ENCODE measurements at regions not wholly inside any gene's neighbourhood (a gene's known extent, or its start where the extent isn't known, plus 50 kb on each side); places are given as distances from the start of the nearest gene placed in this dataset.
"Not testable (repeated sequence)": the region's sequence is repeated elsewhere in the genome, so short reads cannot be mapped to it uniquely, and the experiment has no call there.

DNA sequence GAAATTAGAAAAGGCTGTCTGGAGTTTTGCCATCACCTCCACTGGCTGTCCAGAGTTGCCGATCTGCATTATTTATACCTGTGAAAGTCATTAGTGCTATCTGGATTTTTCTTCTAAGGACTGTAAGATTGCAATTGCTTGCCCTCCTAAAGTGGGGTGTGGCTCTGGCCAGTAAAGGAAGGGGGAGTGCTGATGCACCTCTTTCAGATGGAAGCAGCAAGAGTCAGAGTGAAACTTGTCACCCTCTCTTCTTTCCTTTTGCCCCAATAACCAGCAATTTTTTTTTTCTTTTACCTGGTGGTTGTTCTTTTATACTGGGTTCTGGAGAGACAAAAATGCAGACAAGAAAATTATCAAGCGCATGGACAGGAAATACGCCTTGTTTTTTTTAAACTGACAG is 527.4 kb upstream of the NRP1 start:
- TF ChIP-seq, protein P1, sequence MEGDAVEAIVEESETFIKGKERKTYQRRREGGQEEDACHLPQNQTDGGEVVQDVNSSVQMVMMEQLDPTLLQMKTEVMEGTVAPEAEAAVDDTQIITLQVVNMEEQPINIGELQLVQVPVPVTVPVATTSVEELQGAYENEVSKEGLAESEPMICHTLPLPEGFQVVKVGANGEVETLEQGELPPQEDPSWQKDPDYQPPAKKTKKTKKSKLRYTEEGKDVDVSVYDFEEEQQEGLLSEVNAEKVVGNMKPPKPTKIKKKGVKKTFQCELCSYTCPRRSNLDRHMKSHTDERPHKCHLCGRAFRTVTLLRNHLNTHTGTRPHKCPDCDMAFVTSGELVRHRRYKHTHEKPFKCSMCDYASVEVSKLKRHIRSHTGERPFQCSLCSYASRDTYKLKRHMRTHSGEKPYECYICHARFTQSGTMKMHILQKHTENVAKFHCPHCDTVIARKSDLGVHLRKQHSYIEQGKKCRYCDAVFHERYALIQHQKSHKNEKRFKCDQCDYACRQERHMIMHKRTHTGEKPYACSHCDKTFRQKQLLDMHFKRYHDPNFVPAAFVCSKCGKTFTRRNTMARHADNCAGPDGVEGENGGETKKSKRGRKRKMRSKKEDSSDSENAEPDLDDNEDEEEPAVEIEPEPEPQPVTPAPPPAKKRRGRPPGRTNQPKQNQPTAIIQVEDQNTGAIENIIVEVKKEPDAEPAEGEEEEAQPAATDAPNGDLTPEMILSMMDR (IDR thresholded peaks at IDR 0.05; ENCODE audit: insufficient read depth, low read depth, low read length, missing control alignments) = no peak
- no peak overlapping the region for H3K4me3 ChIP-seq (ENCODE audit: low read depth, low read length)
- DNase-seq (ENCODE audit: low read depth) = no peak

- H3K4me3 ChIP-seq (ENCODE audit: low read depth, low read length) = no peak overlapping the region
- DNase-seq (ENCODE audit: low read depth) = no peak
- TF ChIP-seq, protein P1 (IDR thresholded peaks at IDR 0.05; ENCODE audit: insufficient read depth, low read depth, low read length, missing control alignments) = no peak
Measured at GRCh38 chr10:33861016-33861704, 526.7 kb upstream of the NRP1 start.

GRCh38 chr10:33860552-33860951 is 526.1 kb upstream of the NRP1 start:
- DNase-seq (ENCODE audit: low read depth) = no peak
- TF ChIP-seq, protein P1 (IDR thresholded peaks at IDR 0.05; ENCODE audit: insufficient read depth, low read depth, low read length, missing control alignments) = no peak
- no peak overlapping the region for H3K4me3 ChIP-seq (ENCODE audit: low read depth, low read length)

GRCh38 chr10:33859319-33860022 is 525.0 kb upstream of the NRP1 start:
- H3K4me3 ChIP-seq (ENCODE audit: low read depth, low read length) = no peak overlapping the region
- TF ChIP-seq, protein P1 (IDR thresholded peaks at IDR 0.05; ENCODE audit: insufficient read depth, low read depth, low read length, missing control alignments) = no peak
- no peak for DNase-seq (ENCODE audit: low read depth)

DNA sequence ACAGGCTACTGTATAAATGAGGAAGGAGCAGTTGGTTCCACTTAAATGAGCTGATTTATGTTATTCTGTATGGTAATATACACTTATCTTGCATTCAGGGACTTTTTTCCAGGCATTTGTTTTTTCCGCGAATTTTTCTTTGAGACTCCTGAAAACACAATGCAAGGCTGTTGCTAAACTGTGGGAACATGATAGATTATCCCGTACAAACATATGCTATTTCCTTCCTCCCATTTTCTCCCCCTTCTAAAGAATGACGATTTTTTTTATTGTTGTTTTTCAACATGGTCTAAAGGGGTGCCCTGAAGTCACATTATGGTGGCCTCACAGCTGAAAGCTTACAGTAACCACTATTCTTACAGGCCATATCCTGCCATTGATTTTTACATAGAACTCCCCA is 523.9 kb upstream of the NRP1 start:
- TF ChIP-seq, protein P1 (IDR thresholded peaks at IDR 0.05; ENCODE audit: insufficient read depth, low read depth, low read length, missing control alignments) = no peak
- no peak overlapping the region for H3K4me3 ChIP-seq (ENCODE audit: low read depth, low read length)
- no peak for DNase-seq (ENCODE audit: low read depth)

GRCh38 chr10:33853221-33853620 is 518.8 kb upstream of the NRP1 start:
- not testable (repeated sequence) for H3K4me3 ChIP-seq (ENCODE audit: low read depth, low read length); DNase-seq (ENCODE audit: low read depth)

- TF ChIP-seq, protein P1 (IDR thresholded peaks at IDR 0.05; ENCODE audit: insufficient read depth, low read depth, low read length, missing control alignments) = no peak
- DNase-seq (ENCODE audit: low read depth) = no peak
- H3K4me3 ChIP-seq (ENCODE audit: low read depth, low read length) = no peak overlapping the region
Measured at GRCh38 chr10:33843379-33843778, 508.9 kb upstream of the NRP1 start.
